Heart left ventricle (tissue), 13 donors: ENCODE measurements at regions not wholly inside any gene's neighbourhood (a gene's known extent, or its start where the extent isn't known, plus 50 kb on each side); places are given as distances from the start of the nearest gene placed in this dataset.

ENCODE experiments used
- POLR2A ChIP-seq, 2 donors: fragments of 450-650 bp; IDR thresholded peaks; one replicate each; pipeline ENCODE4 v1.6.1; 2017; ENCODE audit warnings: antibody characterized with exemption in 2 of 2, mild to moderate bottlenecking in 2 of 2, moderate library complexity in 2 of 2
- TF ChIP-seq, protein P1 (sequence below), 12 donors: fragments of 200-600 bp; sonication (generic) in 4 of 12; IDR thresholded peaks; one replicate each; pipeline versions ENCODE4 v1.5.0 to v1.8.0; 2018 to 2022; ENCODE audit warnings: antibody characterized with exemption in 12 of 12, mild to moderate bottlenecking in 5 of 12
- donor health status: ischemic (EF 13 %, LVEDD 7.1; RV severe dilation, severe dysfunction).
- donor health status: DM: no; HTN: yes; CAD: no.
- donor health status: DM: no; HTN: no; CAD: no.
- donor health status: ischemic (EF 25% LVEDD 6.9; RV normal size, moderate dysfunction).
- donor health status: ischemic (EF 25% LVEDD 5.7; RV mildly dilated, moderate dysfunction).
- donor health status: ischemic (EF 35%, LVEDD 5.7; RV mildly dilated, moderate dysfunction).
- donor health status: nonischemic (EF 11% LVEDD 7.7; RV severe dilation, severe dysfunction).
- donor health status: DM: yes; HTN: yes; CAD: no.
- donor health status: PGD.
- donor health status: ischemic (EF 29% LVEDD 5.4; RV normal size, mild dysfunction).
- donor health status: nonischemic (EF 23%, LVEDD 6.1; RV moderate dilation, normal function).

DNA sequence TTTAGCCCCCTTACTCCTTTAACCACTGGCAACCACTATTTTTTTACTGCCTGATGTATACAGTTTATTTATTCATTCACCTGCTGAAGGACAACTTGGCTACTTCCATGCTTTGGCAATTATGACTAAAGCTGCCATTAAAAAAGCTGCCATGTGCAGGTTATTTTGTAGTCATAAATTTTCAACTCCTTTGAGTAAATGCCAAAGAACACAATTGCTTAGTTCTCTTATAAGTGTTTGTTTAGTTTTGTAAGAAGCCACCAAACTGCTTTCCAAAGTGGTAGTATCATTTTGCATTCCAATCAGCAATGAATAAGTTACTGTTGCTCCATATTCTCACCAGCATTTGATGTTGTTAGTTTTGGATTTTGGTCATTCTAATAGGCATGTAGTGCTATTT is 1831.8 kb downstream of the PCDH7 start:
- TF ChIP-seq, protein P1, sequence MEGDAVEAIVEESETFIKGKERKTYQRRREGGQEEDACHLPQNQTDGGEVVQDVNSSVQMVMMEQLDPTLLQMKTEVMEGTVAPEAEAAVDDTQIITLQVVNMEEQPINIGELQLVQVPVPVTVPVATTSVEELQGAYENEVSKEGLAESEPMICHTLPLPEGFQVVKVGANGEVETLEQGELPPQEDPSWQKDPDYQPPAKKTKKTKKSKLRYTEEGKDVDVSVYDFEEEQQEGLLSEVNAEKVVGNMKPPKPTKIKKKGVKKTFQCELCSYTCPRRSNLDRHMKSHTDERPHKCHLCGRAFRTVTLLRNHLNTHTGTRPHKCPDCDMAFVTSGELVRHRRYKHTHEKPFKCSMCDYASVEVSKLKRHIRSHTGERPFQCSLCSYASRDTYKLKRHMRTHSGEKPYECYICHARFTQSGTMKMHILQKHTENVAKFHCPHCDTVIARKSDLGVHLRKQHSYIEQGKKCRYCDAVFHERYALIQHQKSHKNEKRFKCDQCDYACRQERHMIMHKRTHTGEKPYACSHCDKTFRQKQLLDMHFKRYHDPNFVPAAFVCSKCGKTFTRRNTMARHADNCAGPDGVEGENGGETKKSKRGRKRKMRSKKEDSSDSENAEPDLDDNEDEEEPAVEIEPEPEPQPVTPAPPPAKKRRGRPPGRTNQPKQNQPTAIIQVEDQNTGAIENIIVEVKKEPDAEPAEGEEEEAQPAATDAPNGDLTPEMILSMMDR (IDR thresholded peaks at IDR 0.05) = no peak
- no peak for TF ChIP-seq POLR2A (IDR thresholded peaks at IDR 0.05)
